LNCaP clone FGC (cell line): ENCODE measurements at regions not wholly inside any gene's neighbourhood (a gene's known extent, or its start where the extent isn't known, plus 50 kb on each side); places are given as distances from the start of the nearest gene placed in this dataset.

Source experiments
- DNase-seq: peaks from one replicate; pipeline ENCODE4 v3.0.0-alpha.2; 2011; ENCODE audit warnings: low read depth
- H3K4me3 ChIP-seq: 2 replicates; pipeline ENCODE4 v1.5.1; 2011; ENCODE audit warnings: mild to moderate bottlenecking, low read depth, low read length, control low read depth
- TF ChIP-seq, protein P1 (sequence below): IDR thresholded peaks from 2 replicates; pipeline ENCODE4 v1.5.1; 2012; ENCODE audit warnings: mild to moderate bottlenecking; ENCODE audit not compliant: control insufficient read depth, insufficient read depth; ENCODE audit errors: extremely low read depth

DNA sequence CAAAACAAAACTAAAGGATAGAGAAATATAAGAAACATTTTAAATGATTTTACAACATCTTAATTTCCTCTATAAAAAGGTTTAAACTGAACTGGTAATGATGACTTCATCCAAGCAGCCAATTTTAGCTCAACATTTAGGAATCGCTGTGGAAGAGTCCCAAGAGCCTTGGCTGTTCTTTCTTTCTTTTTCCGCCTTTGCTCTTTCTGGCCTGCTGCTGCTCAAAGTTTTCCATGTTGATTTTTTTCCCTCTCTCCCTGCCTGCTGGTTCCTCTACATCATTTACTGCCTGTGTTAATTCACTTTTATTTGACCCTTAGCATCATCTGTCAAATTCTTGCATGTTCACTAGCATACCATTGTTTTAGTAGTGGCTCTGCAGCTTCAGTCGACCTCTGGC is 146.9 kb downstream of the EVX1 start:
- H3K4me3 ChIP-seq, result no peak overlapping the region
- no peak for DNase-seq
- TF ChIP-seq, protein P1, sequence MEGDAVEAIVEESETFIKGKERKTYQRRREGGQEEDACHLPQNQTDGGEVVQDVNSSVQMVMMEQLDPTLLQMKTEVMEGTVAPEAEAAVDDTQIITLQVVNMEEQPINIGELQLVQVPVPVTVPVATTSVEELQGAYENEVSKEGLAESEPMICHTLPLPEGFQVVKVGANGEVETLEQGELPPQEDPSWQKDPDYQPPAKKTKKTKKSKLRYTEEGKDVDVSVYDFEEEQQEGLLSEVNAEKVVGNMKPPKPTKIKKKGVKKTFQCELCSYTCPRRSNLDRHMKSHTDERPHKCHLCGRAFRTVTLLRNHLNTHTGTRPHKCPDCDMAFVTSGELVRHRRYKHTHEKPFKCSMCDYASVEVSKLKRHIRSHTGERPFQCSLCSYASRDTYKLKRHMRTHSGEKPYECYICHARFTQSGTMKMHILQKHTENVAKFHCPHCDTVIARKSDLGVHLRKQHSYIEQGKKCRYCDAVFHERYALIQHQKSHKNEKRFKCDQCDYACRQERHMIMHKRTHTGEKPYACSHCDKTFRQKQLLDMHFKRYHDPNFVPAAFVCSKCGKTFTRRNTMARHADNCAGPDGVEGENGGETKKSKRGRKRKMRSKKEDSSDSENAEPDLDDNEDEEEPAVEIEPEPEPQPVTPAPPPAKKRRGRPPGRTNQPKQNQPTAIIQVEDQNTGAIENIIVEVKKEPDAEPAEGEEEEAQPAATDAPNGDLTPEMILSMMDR, result no peak

DNA sequence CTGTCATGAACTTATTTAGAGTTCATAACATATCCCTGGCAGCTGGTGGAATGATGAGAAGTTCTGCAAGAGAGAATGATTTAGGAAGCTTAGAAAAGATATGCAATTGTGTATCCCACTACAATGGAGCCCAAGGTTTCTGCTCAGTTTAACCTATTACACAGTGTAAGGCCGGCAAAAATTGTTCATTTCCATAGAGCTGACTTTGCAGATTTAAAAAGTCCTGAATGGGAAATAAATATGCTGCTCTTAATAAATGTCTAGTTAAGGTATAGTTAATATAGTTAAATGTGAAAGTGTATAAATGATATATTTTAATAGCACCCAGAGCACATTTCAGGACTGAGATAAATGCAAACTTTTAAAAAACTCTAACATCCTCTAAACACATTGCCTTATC is 149.9 kb downstream of the EVX1 start:
- no peak for DNase-seq
- TF ChIP-seq, protein P1, result no peak
- H3K4me3 ChIP-seq, result no peak overlapping the region

DNA sequence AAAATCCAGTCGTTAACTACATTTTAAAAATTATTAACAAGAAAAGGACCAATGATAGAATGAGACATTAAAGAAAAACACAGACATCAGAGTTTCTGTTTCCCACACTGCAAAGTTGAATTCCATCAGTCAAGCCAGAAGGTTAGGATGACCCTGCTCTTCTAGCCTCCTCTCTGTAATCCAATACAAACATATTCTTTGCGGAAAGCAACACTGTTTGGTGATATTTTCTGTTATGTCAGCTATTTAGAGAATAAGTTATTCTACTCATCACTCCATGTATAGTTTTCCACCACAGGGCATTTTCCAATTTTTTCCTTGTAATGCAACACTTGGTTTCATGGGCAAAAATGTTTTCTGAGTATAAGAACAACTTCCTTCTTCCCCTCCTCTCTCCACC is 152.3 kb downstream of the EVX1 start:
- H3K4me3 ChIP-seq, result no peak overlapping the region
- TF ChIP-seq, protein P1, result no peak
- DNase-seq, result no peak

DNA sequence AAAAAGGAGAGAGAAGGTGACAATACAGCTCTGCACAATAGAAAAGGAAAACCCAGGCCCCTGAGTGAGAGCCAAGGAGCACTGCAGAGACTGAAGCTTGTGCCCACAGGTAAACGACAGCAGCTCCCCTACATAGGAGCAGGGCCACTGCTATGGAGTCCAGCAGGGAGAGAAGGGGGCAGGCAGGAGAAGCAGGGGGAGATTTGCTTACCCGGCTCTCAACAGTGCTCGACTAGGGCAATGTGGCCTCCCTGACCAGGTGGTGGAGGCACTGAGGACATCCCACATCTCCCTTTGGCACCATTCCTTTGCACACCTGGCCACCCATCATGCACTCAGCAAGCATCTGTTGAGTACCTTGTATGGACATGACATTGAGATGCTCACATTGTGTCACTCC is 153.0 kb downstream of the EVX1 start:
- TF ChIP-seq, protein P1, result no peak
- DNase-seq, result no peak
- no peak overlapping the region for H3K4me3 ChIP-seq

DNA sequence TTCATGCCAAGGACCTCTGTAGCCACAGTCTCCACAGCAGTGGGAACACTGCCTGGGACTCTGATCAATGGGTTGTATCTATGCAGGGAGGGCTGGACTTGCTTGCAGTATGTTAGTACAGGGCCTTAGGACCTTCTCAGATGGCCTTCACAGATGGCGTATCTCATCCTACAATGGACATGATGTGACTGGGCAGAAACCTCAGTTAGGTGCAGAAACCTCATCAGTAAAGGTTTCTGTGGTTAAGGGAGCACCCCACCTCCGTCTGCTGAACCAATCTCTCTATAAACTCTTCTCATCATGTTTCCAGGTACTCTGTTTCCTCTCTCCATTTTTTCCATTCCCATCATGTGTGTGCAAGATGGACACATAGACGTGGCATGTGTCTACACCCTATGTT is 154.9 kb downstream of the EVX1 start:
- TF ChIP-seq, protein P1, result no peak
- no peak for DNase-seq
- H3K4me3 ChIP-seq, result no peak overlapping the region

DNA sequence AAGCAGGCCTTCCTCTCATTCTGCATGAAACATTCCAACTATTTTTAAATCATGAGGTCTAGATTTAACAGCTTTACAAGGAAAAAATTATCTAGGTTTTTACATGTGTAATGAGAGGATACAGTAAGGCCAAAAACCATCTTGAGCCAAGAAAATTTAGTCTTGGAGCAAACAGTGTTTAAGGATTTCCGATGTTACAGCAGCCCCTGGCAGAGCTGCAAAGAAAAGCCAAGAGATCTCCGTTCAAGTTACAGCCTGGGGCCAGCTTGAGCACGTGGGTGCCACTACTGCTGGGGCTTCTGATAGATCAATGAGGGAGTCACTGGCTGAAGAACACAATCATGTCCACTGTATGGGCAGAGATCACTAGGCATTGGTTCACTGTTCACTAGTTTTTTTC is 156.2 kb downstream of the EVX1 start:
- no peak overlapping the region for H3K4me3 ChIP-seq
- TF ChIP-seq, protein P1, result no peak
- DNase-seq, result no peak

DNA sequence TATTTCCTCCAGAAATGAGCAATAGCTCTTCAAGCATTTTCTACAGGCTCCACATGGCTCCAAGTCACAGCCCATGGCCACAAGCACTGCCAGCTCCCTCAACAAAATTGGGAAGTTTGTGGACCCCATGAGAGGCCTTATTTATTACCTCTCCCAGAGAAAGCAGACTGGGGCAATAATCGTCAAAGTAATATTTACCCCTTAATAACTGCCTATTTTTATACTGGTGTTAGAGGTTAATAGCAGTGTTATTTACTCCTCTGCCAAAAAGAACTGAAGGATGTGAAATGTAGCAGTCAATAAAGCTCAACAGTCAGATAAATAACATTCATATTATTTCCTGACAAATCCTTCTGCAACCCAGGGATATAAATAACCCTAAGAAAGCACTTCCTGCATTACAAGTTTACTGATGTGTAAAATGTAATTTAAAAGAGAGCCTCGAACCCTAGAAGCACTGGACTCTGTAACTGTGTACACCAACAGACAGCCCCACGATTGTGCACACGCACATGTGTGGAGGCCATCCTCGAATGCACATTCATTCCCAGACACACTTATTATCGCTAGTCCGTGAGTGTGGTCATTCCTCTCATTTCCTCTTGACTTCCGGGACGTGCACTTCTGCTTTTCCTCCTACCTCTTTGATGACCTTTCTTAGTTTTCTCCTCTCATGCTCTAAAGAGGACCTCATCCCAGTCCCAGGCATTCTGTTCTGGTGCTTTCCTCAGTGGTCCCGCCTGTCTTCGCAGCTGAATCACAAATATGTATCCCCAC is 157.4 kb downstream of the EVX1 start:
- no peak for DNase-seq

More for the DNA sequence above, 157.4 kb downstream of the EVX1 start:
- TF ChIP-seq, protein P1, result no peak
- H3K4me3 ChIP-seq, result no peak overlapping the region
